ENCODE measurements at regions not wholly inside any gene's neighbourhood (a gene's known extent, or its start where the extent isn't known, plus 50 kb on each side); places are given as distances from the start of the nearest gene placed in this dataset.

DNA sequence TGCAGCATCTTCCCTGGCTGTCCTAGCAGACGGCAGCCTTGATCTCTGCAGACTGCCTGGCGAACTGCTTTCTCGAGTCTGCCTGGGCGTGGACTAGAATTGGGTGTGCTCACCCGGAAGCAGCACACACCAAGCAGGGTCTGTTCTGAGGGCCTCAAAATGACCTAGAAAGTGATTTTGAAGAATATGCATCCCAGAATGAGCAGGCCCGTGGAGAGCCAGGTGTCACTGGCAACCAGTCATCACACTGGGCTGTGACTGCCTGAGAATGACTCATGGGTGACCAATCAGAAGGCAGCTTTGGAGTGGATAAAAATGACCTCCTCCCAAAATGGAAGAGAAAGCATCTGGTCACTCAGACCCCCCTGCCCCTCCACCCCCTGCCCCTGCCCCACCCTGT is 114.9 kb upstream of the NECTIN1 start:
- Histone ChIP-seq H3K9me3 (replicated peaks; ENCODE audit: control insufficient read depth, insufficient read depth, low read length) (no peaks in the 10 kb centered on the region), H3K4me2 (ENCODE audit: insufficient read depth, low read length) (no peak overlapping the region), H3K27me3 (ENCODE audit: control insufficient read depth in 2 of 2, insufficient read depth in 2 of 2, low read length in 2 of 2) (no peaks in the 10 kb centered on the region), H3K4me1 (ENCODE audit: control insufficient read depth, extremely low read depth, insufficient read depth, low read length) (no peaks in the 10 kb centered on the region), H2AFZ (ENCODE audit: low read depth, low read length) (no peak overlapping the region), H3K36me3 (ENCODE audit: control insufficient read depth in 2 of 2, extremely low read depth in 1 of 2, insufficient read depth in 2 of 2, low read length in 2 of 2) (no peaks in the 10 kb centered on the region), H3K27ac (ENCODE audit: insufficient read depth, low read depth, low read length) (no peak overlapping the region), H3K9ac (replicated peaks; ENCODE audit: extremely low read depth, insufficient read depth, low read length) (no peak overlapping the region), H3K79me2 (ENCODE audit: control insufficient read depth, insufficient read depth, low read length) (no peaks in the 10 kb centered on the region), H3K4me3 (replicated peaks in 1 of 3; ENCODE audit: insufficient read depth in 1 of 3, low read depth in 1 of 3, low read length in 3 of 3) (no peak overlapping the region), H3K9me1 (replicated peaks; ENCODE audit: control insufficient read depth, extremely low read depth, insufficient read depth, low read length) (no peaks in the 10 kb centered on the region), H4K20me1 (replicated peaks; ENCODE audit: control insufficient read depth, extremely low read depth, insufficient read depth, low read length) (no peaks in the 10 kb centered on the region)
- DNase-seq (ENCODE audit: low read depth, low spot score) (no peak), FAIRE-seq (no peak)
- ChIA-PET CTCF (no interaction called here), POLR2A (no interaction called here)
- dilution Hi-C loops (cut with MboI; ENCODE audit: extremely low pct_ligation_motif_present, low sequenced_read_pairs) (no loop called here), intact Hi-C loops (cut with micrococcal nuclease) (no loop called here)
- BruUV-seq (replicated peaks): no TSS peak
- TF ChIP-seq MAX (IDR thresholded peaks at IDR 0.05; ENCODE audit: insufficient read depth, insufficient read length): no peak

DNA sequence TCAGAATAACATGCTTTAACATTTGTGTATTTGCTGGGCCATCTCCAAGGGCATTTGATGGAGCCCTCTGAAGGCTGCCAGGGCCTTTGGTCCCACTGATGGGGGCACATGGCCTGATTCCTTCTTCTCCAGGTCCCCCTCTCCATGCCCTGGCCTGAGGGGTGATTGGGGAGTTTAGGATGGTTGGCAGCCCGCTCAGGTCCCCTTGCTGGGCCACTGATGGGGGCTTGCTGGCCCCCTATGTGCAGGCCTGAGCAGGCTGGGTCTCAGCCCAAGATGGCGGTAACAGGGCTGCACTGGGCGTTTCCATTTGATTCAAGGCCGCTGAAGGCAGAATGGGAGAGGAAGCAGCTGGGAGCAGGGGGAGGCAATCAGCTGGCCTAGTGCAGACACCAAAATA is 113.7 kb upstream of the NECTIN1 start:
- no peak for FAIRE-seq
- no peak overlapping the region for H3K4me2 ChIP-seq (ENCODE audit: insufficient read depth, low read length)
- CTCF ChIA-PET: no interaction called here

More for the DNA sequence above, 113.7 kb upstream of the NECTIN1 start:
- H3K79me2 ChIP-seq (ENCODE audit: control insufficient read depth, insufficient read depth, low read length): no peaks in the 10 kb centered on the region
- H2AFZ ChIP-seq (ENCODE audit: low read depth, low read length): no peak overlapping the region
- H3K9ac ChIP-seq (replicated peaks; ENCODE audit: extremely low read depth, insufficient read depth, low read length): no peak overlapping the region
- POLR2A ChIA-PET: no interaction called here
- no peaks in the 10 kb centered on the region for H3K9me1 ChIP-seq (replicated peaks; ENCODE audit: control insufficient read depth, extremely low read depth, insufficient read depth, low read length)
- TF ChIP-seq MAX (IDR thresholded peaks at IDR 0.05; ENCODE audit: insufficient read depth, insufficient read length) (no peak), MYC (IDR thresholded peaks at IDR 0.05; ENCODE audit: low read depth, low read length) (no peak), JUN (IDR thresholded peaks at IDR 0.05; ENCODE audit: borderline replicate concordance, insufficient read depth, insufficient read length, low read depth) (no peak), POLR2AphosphoS5 (IDR thresholded peaks at IDR 0.05; ENCODE audit: insufficient read depth, low read depth, low read length) (no peak), GATA2 (IDR thresholded peaks at IDR 0.05; ENCODE audit: insufficient read depth, insufficient read length, low read depth, low read length) (no peak), EZH2 (IDR thresholded peaks at IDR 0.05; ENCODE audit: borderline replicate concordance, low read depth, low read length, severe bottlenecking) (no peak), CTCF (IDR thresholded peaks at IDR 0.05; ENCODE audit: extremely low read depth in 1 of 2, insufficient read depth in 1 of 2, low read depth in 1 of 2, low read length in 2 of 2) (no peak), FOS (IDR thresholded peaks at IDR 0.05; ENCODE audit: borderline replicate concordance, insufficient read depth, low read length) (no peak), POLR2A (IDR thresholded peaks at IDR 0.05; ENCODE audit: low read depth, low read length) (no peak)
- DNase-seq (ENCODE audit: low read depth, low spot score): no peak
- no peaks in the 10 kb centered on the region for H3K9me3 ChIP-seq (replicated peaks; ENCODE audit: control insufficient read depth, insufficient read depth, low read length)
- no peak overlapping the region for H3K4me3 ChIP-seq (replicated peaks in 1 of 3; ENCODE audit: insufficient read depth in 1 of 3, low read depth in 1 of 3, low read length in 3 of 3)
- BruUV-seq (replicated peaks): no TSS peak
- intact Hi-C loops (cut with micrococcal nuclease): no loop called here
- no peak overlapping the region for H3K27ac ChIP-seq (ENCODE audit: insufficient read depth, low read depth, low read length)
- dilution Hi-C loops (cut with MboI; ENCODE audit: extremely low pct_ligation_motif_present, low sequenced_read_pairs): no loop called here
- no peaks in the 10 kb centered on the region for H4K20me1 ChIP-seq (replicated peaks; ENCODE audit: control insufficient read depth, extremely low read depth, insufficient read depth, low read length)
- no peaks in the 10 kb centered on the region for H3K4me1 ChIP-seq (ENCODE audit: control insufficient read depth, extremely low read depth, insufficient read depth, low read length)
- no peaks in the 10 kb centered on the region for H3K36me3 ChIP-seq (ENCODE audit: control insufficient read depth in 2 of 2, extremely low read depth in 1 of 2, insufficient read depth in 2 of 2, low read length in 2 of 2)
- no peaks in the 10 kb centered on the region for H3K27me3 ChIP-seq (ENCODE audit: control insufficient read depth in 2 of 2, insufficient read depth in 2 of 2, low read length in 2 of 2)

All from endothelial cell of umbilical vein (primary cell).